Body of pancreas (tissue), 4 donors: ENCODE measurements at regions not wholly inside any gene's neighbourhood (a gene's known extent, or its start where the extent isn't known, plus 50 kb on each side); places are given as distances from the start of the nearest gene placed in this dataset.

Experiments used
- ATAC-seq: fragments of 150-250 bp; one replicate; pipeline ENCODE4 v1.9.1; 2016
- DNase-seq, 4 donors: peaks; one replicate each; pipeline ENCODE4 v3.0.0-alpha.2; 2019
- H3K27ac ChIP-seq, 4 donors: fragments of 200-600 bp; sonication (generic); 1 replicate in 3 of 4; 2 replicates in 1 of 4; pipeline versions ENCODE4 v1.5.1 to v1.6.1; 2016 to 2019; ENCODE audit warnings: mild to moderate bottlenecking in 1 of 4, mixed read lengths in 1 of 4, moderate library complexity in 1 of 4
- H3K27me3 ChIP-seq, 2 donors: fragments of 200-600 bp; sonication (generic); one replicate each; pipeline ENCODE4 v1.6.0; 2016; ENCODE audit warnings: mild to moderate bottlenecking in 1 of 2
- H3K36me3 ChIP-seq, 2 donors: fragments of 200-600 bp; sonication (generic); replicated peaks in 1 of 2; 2 replicates each; pipeline ENCODE4 v1.5.1; 2016; ENCODE audit warnings: low read depth in 2 of 2; ENCODE audit not compliant: insufficient read depth in 1 of 2
- H3K4me1 ChIP-seq: fragments of 200-600 bp; sonication (generic); one replicate; pipeline ENCODE4 v1.6.0; 2016
- H3K4me3 ChIP-seq, 2 donors: fragments of 200-600 bp; sonication (generic); 1 replicate in 1 of 2; 2 replicates in 1 of 2; pipeline ENCODE4 v1.5.1; 2016 to 2019
- H3K9me3 ChIP-seq, 3 donors: fragments of 200-600 bp; sonication (generic); 1 replicate in 2 of 3; 2 replicates in 1 of 3; pipeline ENCODE4 v1.5.1; 2016
- CTCF ChIP-seq, 7 experiments: fragments of 450-650 bp in 4 of 7; fragments of 200-600 bp in 3 of 7; sonication (generic) in 3 of 7; IDR thresholded peaks; one replicate each; pipeline ENCODE4 v1.5.1; 2016 to 2019; ENCODE audit warnings: antibody characterized with exemption in 7 of 7
- POLR2A ChIP-seq, 3 donors: fragments of 450-650 bp; IDR thresholded peaks; one replicate each; pipeline ENCODE4 v1.6.1; 2016; ENCODE audit warnings: antibody characterized with exemption in 3 of 3, mild to moderate bottlenecking in 2 of 3
- WGBS, 2 donors: methylation state at CpG; one replicate each; pipeline ENCODE4 v1.1.5; 2017; 5-methylcytosine and 5-hydroxymethylcytosine counted together
- intact Hi-C: fragments of 100-400 bp; cut with DNase I; formaldehyde crosslinking; loops from one replicate; pipeline ENCODE4 v1.15.1; 2023

- 49 to 67% methylated on average over 4 of the region's 4 CpGs for WGBS, 2 donors
- no peak for ATAC-seq
- peak overlapping the region in 1 of 4 donors; percentile 53 for H3K27ac ChIP-seq
Observed at GRCh38 chr1:66439031-66439740, 94.8 kb upstream of the SGIP1 start.

DNA sequence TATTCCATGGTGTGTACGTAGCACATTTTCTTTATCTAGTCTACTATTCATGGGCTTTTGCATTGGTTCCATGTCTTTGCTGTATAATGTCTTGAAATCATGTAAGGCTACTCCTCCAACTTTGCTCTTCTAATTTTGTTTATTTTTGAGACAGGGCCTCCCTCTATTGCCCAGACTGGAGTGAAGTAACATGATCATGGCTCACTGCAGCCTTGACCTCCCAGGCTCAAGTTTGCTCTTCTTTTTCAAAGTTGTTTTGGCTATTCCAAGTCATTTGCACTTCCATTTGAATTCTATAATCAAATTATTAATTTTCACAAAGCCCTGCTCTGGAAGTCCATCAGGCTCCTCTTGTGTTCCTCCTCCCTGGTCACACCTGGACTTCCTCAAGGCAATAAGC lies 90.2 kb upstream of the SGIP1 start:
- Histone ChIP-seq H3K4me1 (no peaks in the 10 kb centered on the region), H3K27ac (no peak overlapping the region), H3K4me3 (no peak overlapping the region), H3K9me3 (no peaks in the 10 kb centered on the region), H3K36me3 (no peaks in the 10 kb centered on the region), H3K27me3 (no peaks in the 10 kb centered on the region)
- no peak for DNase-seq
- intact Hi-C loops = loop anchor here (5.0 kb wide), 1 partner anchor 186 kb away; no protein-coding TSS in a partner anchor
- TF ChIP-seq CTCF (IDR thresholded peaks at IDR 0.05) = no peak
- no peak for TF ChIP-seq POLR2A (IDR thresholded peaks at IDR 0.05)
- WGBS, 2 donors = 92 to 97% methylated on average over 1 of the region's 1 CpG
- no peak for ATAC-seq

More at GRCh38 chr1:66439031-66439740, 94.8 kb upstream of the SGIP1 start:
- Histone ChIP-seq H3K36me3 (no peaks in the 10 kb centered on the region), H3K27me3 (no peaks in the 10 kb centered on the region), H3K4me3 (no peak overlapping the region), H3K9me3 (no peaks in the 10 kb centered on the region), H3K4me1 (no peaks in the 10 kb centered on the region)
- no peak for DNase-seq
- no peak for TF ChIP-seq POLR2A (IDR thresholded peaks at IDR 0.05)
- no peak for TF ChIP-seq CTCF (IDR thresholded peaks at IDR 0.05)
- intact Hi-C loops = no loop called here

DNA sequence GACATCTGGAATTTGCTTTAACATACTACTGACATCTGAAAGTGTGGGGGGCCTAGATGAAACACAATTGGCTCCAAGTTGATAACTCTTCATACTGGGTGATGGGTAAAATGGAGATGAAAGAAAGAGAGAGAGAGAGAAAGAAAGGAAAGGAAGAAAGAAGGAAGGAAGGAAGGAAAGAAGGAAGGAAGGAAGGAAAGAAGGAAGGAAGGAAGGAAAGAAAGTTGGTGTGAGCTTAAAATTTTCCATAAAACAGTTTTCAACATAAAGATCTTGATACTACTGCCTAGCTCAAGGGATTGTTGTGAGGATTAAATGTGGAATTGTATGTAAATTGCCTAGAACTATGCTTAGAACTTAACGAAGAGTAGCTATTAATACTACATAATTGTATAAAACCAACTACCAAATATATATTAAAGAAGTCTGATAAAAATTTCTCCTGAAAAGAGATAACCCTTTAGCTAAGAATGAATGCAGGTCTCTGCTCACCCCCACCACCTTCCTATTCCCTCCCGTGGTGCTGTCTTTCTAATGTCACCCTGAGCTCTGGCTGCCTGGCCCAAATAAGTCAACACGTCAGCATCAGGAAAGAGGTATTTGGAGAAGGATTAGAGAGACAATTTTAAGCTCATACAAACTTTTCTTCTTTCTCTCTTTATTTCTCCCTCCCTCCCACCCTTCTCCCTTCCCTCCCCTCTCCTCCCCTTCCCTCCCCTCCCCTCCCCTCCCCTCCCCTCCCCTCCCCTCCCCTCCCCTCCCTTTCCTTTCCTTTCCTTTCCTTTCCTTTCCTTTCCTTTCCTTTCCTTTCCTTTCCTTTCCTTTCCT lies 89.3 kb upstream of the SGIP1 start:
- no peak overlapping the region for H3K4me3 ChIP-seq
- no peaks in the 10 kb centered on the region for H3K4me1 ChIP-seq
- H3K36me3 ChIP-seq = no peaks in the 10 kb centered on the region
- WGBS, 2 donors = 60 to 69% methylated on average over 3 of the region's 3 CpGs
- no peaks in the 10 kb centered on the region for H3K27me3 ChIP-seq
- TF ChIP-seq POLR2A (IDR thresholded peaks at IDR 0.05) = no peak
- no peak for TF ChIP-seq CTCF (IDR thresholded peaks at IDR 0.05)
- H3K9me3 ChIP-seq = no peaks in the 10 kb centered on the region
- DNase-seq (no peak), ATAC-seq (no peak)
- H3K27ac ChIP-seq = no peak overlapping the region
- intact Hi-C loops = loop anchor here (5.0 kb wide), 2 partner anchors 187 to 482 kb away; no protein-coding TSS in a partner anchor

GRCh38 chr1:66445492-66446181 lies 88.3 kb upstream of the SGIP1 start:
- Histone ChIP-seq H3K4me3 (no peak overlapping the region), H3K9me3 (no peaks in the 10 kb centered on the region), H3K36me3 (no peaks in the 10 kb centered on the region), H3K27me3 (no peaks in the 10 kb centered on the region), H3K27ac (no peak overlapping the region), H3K4me1 (no peaks in the 10 kb centered on the region)
- ATAC-seq = no peak
- 56 to 65% methylated on average over 5 of the region's 5 CpGs for WGBS, 2 donors
- peak in 1 of 4 donors; percentile 18 for DNase-seq
- TF ChIP-seq CTCF (IDR thresholded peaks at IDR 0.05) (no peak), POLR2A (IDR thresholded peaks at IDR 0.05) (no peak)
- intact Hi-C loops = loop anchor here (5.0 kb wide), 1 partner anchor 483 kb away; no protein-coding TSS in a partner anchor
